HEK293T (cell line): ENCODE measurements at regions not wholly inside any gene's neighbourhood (a gene's known extent, or its start where the extent isn't known, plus 50 kb on each side); places are given as distances from the start of the nearest gene placed in this dataset.
"Not testable (repeated sequence)": the region's sequence is repeated elsewhere in the genome, so short reads cannot be mapped to it uniquely, and the experiment has no call there.

Source experiments
- CTCF ChIA-PET: fragments of 350-600 bp; formaldehyde crosslinking; extraction: SDS; loops from one replicate; lab custom pipeline; 2021; ENCODE audit warnings: antibody characterized with exemption, inconsistent platforms; lab: Yijun Ruan, JAX
- POLR2A ChIA-PET: fragments of 350-600 bp; formaldehyde crosslinking; extraction: SDS; loops from one replicate; lab custom pipeline; 2020; ENCODE audit warnings: antibody characterized with exemption, inconsistent platforms; lab: Yijun Ruan, JAX
- DNase-seq: peaks from one replicate; pipeline ENCODE4 v3.0.0; 2012; ENCODE audit warnings: mixed read lengths; ENCODE audit errors: extremely low spot score
- ARNT ChIP-seq: fragments of 450-650 bp; IDR thresholded peaks from 2 replicates; pipeline ENCODE4 v1.6.1; 2017; ENCODE audit warnings: mild to moderate bottlenecking
- BHLHE40 ChIP-seq: fragments of 450-650 bp; IDR thresholded peaks from 2 replicates; pipeline ENCODE4 v1.6.1; 2016; ENCODE audit warnings: mild to moderate bottlenecking, moderate library complexity, borderline replicate concordance
- CTBP1 ChIP-seq: fragments of 450-650 bp; IDR thresholded peaks from 2 replicates; pipeline ENCODE4 v1.6.1; 2016; ENCODE audit warnings: borderline replicate concordance
- ELF4 ChIP-seq: fragments of 450-650 bp; IDR thresholded peaks from 2 replicates; pipeline ENCODE4 v1.6.1; 2017; ENCODE audit warnings: antibody characterized with exemption
- FOXA1 ChIP-seq: fragments of 450-650 bp; IDR thresholded peaks from 2 replicates; pipeline ENCODE4 v1.6.1; 2016; ENCODE audit warnings: mild to moderate bottlenecking
- FOXK2 ChIP-seq: fragments of 450-650 bp; IDR thresholded peaks from 2 replicates; pipeline ENCODE4 v1.6.1; 2016; ENCODE audit warnings: mild to moderate bottlenecking
- FOXM1 ChIP-seq: fragments of 450-650 bp; IDR thresholded peaks from 2 replicates; pipeline ENCODE4 v1.6.1; 2017; ENCODE audit warnings: mild to moderate bottlenecking, borderline replicate concordance
- HDGF ChIP-seq: fragments of 450-650 bp; IDR thresholded peaks from 2 replicates; pipeline ENCODE4 v1.6.1; 2017; ENCODE audit warnings: antibody characterized with exemption, borderline replicate concordance
- L3MBTL2 ChIP-seq: fragments of 450-650 bp; conservative IDR thresholded peaks from 2 replicates; pipeline ENCODE4 v1.6.1; 2016; ENCODE audit warnings: mild to moderate bottlenecking
- LEF1 ChIP-seq: fragments of 450-650 bp; IDR thresholded peaks from 2 replicates; pipeline ENCODE4 v1.6.1; 2017; ENCODE audit warnings: mild to moderate bottlenecking, borderline replicate concordance
- NFRKB ChIP-seq: fragments of 450-650 bp; IDR thresholded peaks from 2 replicates; pipeline ENCODE4 v1.6.1; 2016; ENCODE audit warnings: mild to moderate bottlenecking, moderate library complexity
- PKNOX1 ChIP-seq: fragments of 450-650 bp; IDR thresholded peaks from 2 replicates; pipeline ENCODE4 v1.6.1; 2016
- SP1 ChIP-seq: fragments of 450-650 bp; IDR thresholded peaks from 2 replicates; pipeline ENCODE4 v1.6.1; 2017
- SUZ12 ChIP-seq: fragments of 450-650 bp; IDR thresholded peaks from 2 replicates; pipeline ENCODE4 v1.6.1; 2016; ENCODE audit warnings: mild to moderate bottlenecking
- TARDBP ChIP-seq: fragments of 450-650 bp; IDR thresholded peaks from 2 replicates; pipeline ENCODE4 v1.6.1; 2016
- ZNF384 ChIP-seq: fragments of 450-650 bp; IDR thresholded peaks from 2 replicates; pipeline ENCODE4 v1.6.1; 2016

- no peak for DNase-seq
- ChIA-PET POLR2A (no interaction called here), CTCF (interaction anchor here (0.6 kb wide), 2 partner anchors 11 to 102 kb away, joined by 3 read pairs; no protein-coding TSS in a partner anchor)
- TF ChIP-seq SUZ12 (no peak), FOXK2 (no peak), HDGF (no peak), FOXM1 (no peak)
Measured at GRCh38 chr1:10874351-10874750, 77.9 kb upstream of the CASZ1 start.

- ChIA-PET POLR2A (no interaction called here), CTCF (no interaction called here)
- TF ChIP-seq ELF4 (no peak), FOXA1 (no peak), L3MBTL2 (no peak), SUZ12 (no peak), BHLHE40 (no peak), HDGF (no peak), CTBP1 (no peak), LEF1 (no peak), SP1 (no peak), TARDBP (no peak), ARNT (no peak), NFRKB (no peak), FOXM1 (no peak), FOXK2 (no peak), PKNOX1 (no peak)
Measured at GRCh38 chr1:10877894-10878293, 81.4 kb upstream of the CASZ1 start.

DNA sequence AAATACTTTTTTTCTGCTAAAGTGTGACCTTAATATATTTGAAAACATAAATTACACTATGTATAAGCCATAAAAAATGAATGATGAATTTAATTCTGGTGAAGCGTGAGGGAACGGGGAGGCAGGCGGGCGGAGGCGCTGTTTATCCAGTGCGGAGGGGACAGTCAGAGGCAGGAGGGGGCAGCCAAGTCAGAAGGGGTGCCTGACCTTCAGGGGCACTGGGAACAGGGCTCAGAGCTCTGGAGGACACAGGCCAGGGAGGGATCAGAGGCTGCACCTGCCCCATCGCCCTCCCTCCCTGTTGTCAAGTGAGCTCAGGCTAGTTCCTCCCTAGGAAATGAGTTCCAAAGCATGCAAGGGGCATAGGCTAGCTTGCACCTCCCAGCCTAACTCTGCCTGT lies 82.0 kb upstream of the CASZ1 start:
- POLR2A ChIA-PET = no interaction called here
- CTCF ChIA-PET = no interaction called here
- DNase-seq = no peak
- TF ChIP-seq PKNOX1 (no peak), TARDBP (no peak), SUZ12 (no peak)

More at GRCh38 chr1:10877894-10878293, 81.4 kb upstream of the CASZ1 start:
- DNase-seq = no peak

GRCh38 chr1:10880063-10880462 lies 83.6 kb upstream of the CASZ1 start:
- no peak for DNase-seq
- CTCF ChIA-PET = interaction anchor here (1.0 kb wide), 1 partner anchor 13 kb away, joined by 4 read pairs; no protein-coding TSS in a partner anchor
- POLR2A ChIA-PET = no interaction called here
- TF ChIP-seq CTBP1 (no peak), L3MBTL2 (no peak), SUZ12 (no peak), ARNT (no peak), ELF4 (no peak), ZNF384 (no peak), FOXM1 (no peak), LEF1 (no peak), HDGF (no peak), NFRKB (no peak), FOXA1 (no peak), TARDBP (no peak)

DNA sequence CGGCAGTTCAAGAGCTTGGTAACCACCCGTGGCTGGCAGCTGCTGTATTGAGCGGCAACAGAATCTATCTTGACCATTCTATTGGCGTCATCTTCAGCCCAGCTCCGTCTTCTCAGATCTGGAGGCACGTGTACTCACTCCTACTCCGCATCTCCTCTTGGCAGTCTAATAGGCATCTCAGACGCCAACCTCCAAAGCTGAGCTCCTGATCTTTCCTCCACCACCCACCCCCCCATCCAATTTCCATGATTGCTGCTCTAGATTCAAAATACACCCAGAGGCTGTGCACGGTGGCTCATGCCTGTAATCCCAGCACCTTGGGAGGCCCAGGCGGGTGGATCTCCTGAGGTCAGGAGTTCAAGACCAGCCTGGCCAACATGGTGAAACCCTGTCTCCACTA lies 84.6 kb upstream of the CASZ1 start:
- no peak for TF ChIP-seq L3MBTL2
- TF ChIP-seq LEF1 = no peak
- no peak for TF ChIP-seq ELF4
- no peak for TF ChIP-seq HDGF
- no peak for TF ChIP-seq ARNT
- TF ChIP-seq SUZ12 = no peak
- TF ChIP-seq BHLHE40 = no peak
- no peak for TF ChIP-seq PKNOX1
- no peak for DNase-seq
- POLR2A ChIA-PET = no interaction called here
- CTCF ChIA-PET = interaction anchor here (0.6 to 1.0 kb wide), 2 partner anchors 14 to 387 kb away, joined by 3 to 4 read pairs; no protein-coding TSS in a partner anchor

DNA sequence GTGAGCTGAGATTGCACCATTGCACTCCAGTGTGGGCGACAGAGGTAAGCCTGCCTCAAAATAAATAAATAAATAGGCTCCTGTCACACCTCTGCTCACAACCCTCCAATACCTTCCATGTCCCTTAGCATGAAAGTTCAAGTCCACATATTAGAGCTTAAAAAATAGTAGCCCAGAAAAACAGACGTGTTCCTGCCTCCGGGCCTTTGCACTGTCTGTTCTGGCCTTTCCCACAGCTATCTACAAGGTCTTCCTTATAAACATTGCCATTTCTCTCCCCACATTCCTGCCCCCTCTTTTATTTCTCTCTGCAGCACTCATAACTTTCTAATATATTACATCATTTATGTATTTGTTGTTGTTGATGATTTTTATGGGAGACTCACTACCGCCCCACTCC lies 85.6 kb upstream of the CASZ1 start:
- CTCF ChIA-PET = no interaction called here
- DNase-seq = no peak
- no peak for TF ChIP-seq SUZ12
- TF ChIP-seq ZNF384 = no peak
- no peak for TF ChIP-seq FOXK2
- TF ChIP-seq FOXM1 = no peak
- no peak for TF ChIP-seq ELF4
- no peak for TF ChIP-seq PKNOX1
- TF ChIP-seq TARDBP = no peak
- TF ChIP-seq CTBP1 = no peak
- TF ChIP-seq ARNT = no peak
- TF ChIP-seq L3MBTL2 = no peak
- no peak for TF ChIP-seq FOXA1
- POLR2A ChIA-PET = no interaction called here

DNA sequence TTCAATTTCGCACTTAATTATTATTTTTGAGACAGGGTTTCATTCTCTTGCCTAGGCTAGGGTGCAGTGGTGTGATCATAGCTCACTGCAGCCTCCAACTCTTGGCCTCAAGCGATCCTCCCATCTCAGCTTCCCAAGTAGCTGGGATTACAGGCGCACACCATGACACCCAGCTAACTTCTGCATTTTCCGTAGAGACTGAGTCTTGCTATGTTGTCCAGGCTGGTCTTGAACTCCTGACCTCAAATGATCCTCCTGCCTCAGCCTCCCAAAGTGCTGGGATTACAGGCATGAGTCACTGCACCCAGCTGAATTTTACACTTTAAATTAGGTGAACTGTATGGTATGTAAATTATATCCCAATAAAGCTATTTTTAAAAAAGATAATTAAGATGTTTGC lies 90.6 kb upstream of the CASZ1 start:
- CTCF ChIA-PET = interaction anchor here (0.9 kb wide), 1 partner anchor 17 kb away, joined by 4 read pairs; no protein-coding TSS in a partner anchor
- DNase-seq, POLR2A ChIA-PET: not testable (repeated sequence)
